Parathyroid adenoma (tissue), 2 donors: ENCODE measurements at regions not wholly inside any gene's neighbourhood (a gene's known extent, or its start where the extent isn't known, plus 50 kb on each side); places are given as distances from the start of the nearest gene placed in this dataset.

Experiments
- H2AFZ ChIP-seq: fragments of 300-600 bp; sonication (generic); one replicate; pipeline ENCODE4 v1.7.0; 2017; ENCODE audit warnings: antibody characterized with exemption, mild to moderate bottlenecking
- H3K27ac ChIP-seq: fragments of 300-600 bp; sonication (generic); one replicate; pipeline ENCODE4 v1.7.0; 2017
- H3K27me3 ChIP-seq: fragments of 300-600 bp; sonication (generic); one replicate; pipeline ENCODE4 v1.7.0; 2017; ENCODE audit warnings: low read length; ENCODE audit not compliant: control insufficient read depth, insufficient read depth
- H3K36me3 ChIP-seq: fragments of 300-600 bp; sonication (generic); one replicate; pipeline ENCODE4 v1.7.0; 2017; ENCODE audit warnings: low read length; ENCODE audit not compliant: control insufficient read depth, insufficient read depth
- H3K4me1 ChIP-seq: fragments of 300-600 bp; sonication (generic); one replicate; pipeline ENCODE4 v1.7.0; 2017; ENCODE audit warnings: control low read depth
- H3K4me2 ChIP-seq: fragments of 300-600 bp; sonication (generic); one replicate; pipeline ENCODE4 v1.7.0; 2017; ENCODE audit warnings: low read length
- H3K4me3 ChIP-seq: fragments of 300-600 bp; sonication (generic); one replicate; pipeline ENCODE4 v1.7.0; 2017; ENCODE audit warnings: low read depth, low read length
- H3K79me2 ChIP-seq: fragments of 300-600 bp; sonication (generic); one replicate; pipeline ENCODE4 v1.7.0; 2017; ENCODE audit warnings: control low read depth
- H3K9ac ChIP-seq: fragments of 300-600 bp; sonication (generic); one replicate; pipeline ENCODE4 v1.7.0; 2017; ENCODE audit warnings: mild to moderate bottlenecking
- H3K9me3 ChIP-seq: fragments of 300-600 bp; sonication (generic); one replicate; pipeline ENCODE4 v1.7.0; 2017; ENCODE audit warnings: low read length; ENCODE audit not compliant: control insufficient read depth
- CTCF ChIP-seq: fragments of 300-600 bp; sonication (generic); IDR thresholded peaks from one replicate; pipeline ENCODE4 v1.7.0; 2017; ENCODE audit warnings: antibody characterized with exemption, mild to moderate bottlenecking
- donor health status: primary hyperparathyroidism.

DNA sequence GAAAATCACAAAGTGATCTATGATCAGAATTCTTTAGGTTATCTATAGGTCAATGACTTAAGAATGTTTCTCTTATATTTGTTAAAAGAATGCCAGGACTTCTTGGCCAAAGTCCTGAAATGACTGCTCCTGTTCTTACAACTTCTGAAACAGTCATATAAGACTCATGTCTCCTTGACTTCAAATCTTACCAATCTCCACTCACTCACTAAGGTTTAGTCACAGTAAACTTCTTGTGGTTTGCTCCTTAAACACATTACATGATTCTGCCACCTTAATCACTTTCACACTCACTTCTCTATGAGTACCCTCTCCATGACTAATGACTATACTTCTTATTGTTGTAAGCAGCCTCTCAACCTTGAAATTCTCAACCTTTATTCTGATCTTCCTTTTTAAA lies 648.7 kb upstream of the CCDC179 start:
- Histone ChIP-seq H3K4me2 (no peak overlapping the region), H3K36me3 (no peaks in the 10 kb centered on the region), H2AFZ (no peak overlapping the region), H3K27me3 (no peaks in the 10 kb centered on the region), H3K9me3 (no peaks in the 10 kb centered on the region), H3K4me3 (no peak overlapping the region), H3K4me1 (no peaks in the 10 kb centered on the region), H3K9ac (no peak overlapping the region), H3K79me2 (no peaks in the 10 kb centered on the region), H3K27ac (no peak overlapping the region)
- TF ChIP-seq CTCF = no peak

DNA sequence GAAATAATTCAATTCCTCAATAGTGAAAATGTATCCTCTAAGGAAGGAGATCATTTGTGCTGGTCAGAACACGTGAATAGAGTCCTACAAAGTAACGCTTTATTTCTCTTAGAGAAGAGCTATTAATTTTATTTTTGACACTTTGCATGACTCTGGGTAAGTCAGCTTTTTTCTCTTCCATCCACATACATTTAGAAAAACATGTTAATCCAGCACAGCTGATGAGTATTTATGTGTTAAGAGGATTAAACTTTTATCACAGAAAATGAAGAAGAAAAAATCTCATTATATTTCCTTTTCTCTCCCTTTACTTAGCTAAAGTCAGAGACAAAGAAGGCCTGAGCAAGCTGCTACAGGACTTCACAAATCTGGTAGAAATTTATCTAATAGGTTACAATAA lies 649.5 kb upstream of the CCDC179 start:
- no peaks in the 10 kb centered on the region for H3K4me1 ChIP-seq
- TF ChIP-seq CTCF = no peak

GRCh38 chr11:23519194-23519593 lies 658.9 kb upstream of the CCDC179 start:
- Histone ChIP-seq H3K27me3 (no peaks in the 10 kb centered on the region), H3K9ac (no peak overlapping the region), H3K36me3 (no peaks in the 10 kb centered on the region), H2AFZ (no peak overlapping the region), H3K4me2 (no peak overlapping the region), H3K79me2 (no peaks in the 10 kb centered on the region), H3K4me3 (no peak overlapping the region), H3K4me1 (no peaks in the 10 kb centered on the region), H3K9me3 (no peaks in the 10 kb centered on the region), H3K27ac (no peak overlapping the region)
- TF ChIP-seq CTCF = no peak

More for the DNA sequence above, 649.5 kb upstream of the CCDC179 start:
- Histone ChIP-seq H3K9ac (no peak overlapping the region), H3K36me3 (no peaks in the 10 kb centered on the region), H3K79me2 (no peaks in the 10 kb centered on the region), H3K4me2 (no peak overlapping the region), H3K27ac (no peak overlapping the region), H3K4me3 (no peak overlapping the region), H3K27me3 (no peaks in the 10 kb centered on the region), H2AFZ (no peak overlapping the region), H3K9me3 (no peaks in the 10 kb centered on the region)

- Histone ChIP-seq H3K4me2 (no peak overlapping the region), H3K4me1 (no peaks in the 10 kb centered on the region), H3K9ac (no peak overlapping the region), H2AFZ (no peak overlapping the region), H3K36me3 (no peaks in the 10 kb centered on the region), H3K79me2 (no peaks in the 10 kb centered on the region), H3K27ac (no peak overlapping the region), H3K9me3 (no peaks in the 10 kb centered on the region), H3K27me3 (no peaks in the 10 kb centered on the region), H3K4me3 (no peak overlapping the region)
- TF ChIP-seq CTCF = no peak
Measured at GRCh38 chr11:23520226-23520960, 660.1 kb upstream of the CCDC179 start.

- Histone ChIP-seq H3K27me3 (no peaks in the 10 kb centered on the region), H3K4me3 (no peak overlapping the region), H3K36me3 (no peaks in the 10 kb centered on the region), H3K4me2 (no peak overlapping the region), H3K9me3 (no peaks in the 10 kb centered on the region), H3K79me2 (no peaks in the 10 kb centered on the region), H3K27ac (no peak overlapping the region), H3K4me1 (no peaks in the 10 kb centered on the region), H3K9ac (no peak overlapping the region), H2AFZ (no peak overlapping the region)
- TF ChIP-seq CTCF = no peak
Measured at GRCh38 chr11:23536907-23537306, 676.6 kb upstream of the CCDC179 start.
